Umbilical cord (tissue), 1 donor: ENCODE measurements at regions not wholly inside any gene's neighbourhood (a gene's known extent, or its start where the extent isn't known, plus 50 kb on each side); places are given as distances from the start of the nearest gene placed in this dataset.
"Not testable (repeated sequence)": the region's sequence is repeated elsewhere in the genome, so short reads cannot be mapped to it uniquely, and the experiment has no call there.

Experiments
- DNase-seq: peaks from one replicate; pipeline ENCODE4 v3.0.0-alpha.2; 2015; ENCODE audit warnings: low spot score

GRCh38 chr9:7739595-7739994, 60.0 kb downstream of the DMAC1 start:
- DNase-seq, result no peak

DNA sequence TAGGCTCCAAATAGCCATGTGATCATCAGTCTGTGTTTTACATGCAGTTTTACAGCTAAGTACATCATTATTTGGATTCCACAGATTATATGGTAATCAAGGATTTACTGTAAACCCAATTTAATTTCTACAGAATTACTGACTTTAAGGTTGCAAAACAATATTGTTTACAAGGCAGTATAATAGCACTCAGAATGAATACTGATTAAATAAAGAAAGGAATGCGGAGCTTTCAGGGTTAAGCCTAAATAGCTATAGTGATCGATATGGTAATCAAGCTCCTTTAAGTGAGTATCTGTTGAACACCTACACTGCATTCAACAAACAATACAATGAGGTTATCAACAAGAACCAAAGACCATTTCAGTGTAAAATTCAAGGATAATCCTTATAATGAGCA, 64.3 kb downstream of the DMAC1 start:
- DNase-seq, result no peak

DNA sequence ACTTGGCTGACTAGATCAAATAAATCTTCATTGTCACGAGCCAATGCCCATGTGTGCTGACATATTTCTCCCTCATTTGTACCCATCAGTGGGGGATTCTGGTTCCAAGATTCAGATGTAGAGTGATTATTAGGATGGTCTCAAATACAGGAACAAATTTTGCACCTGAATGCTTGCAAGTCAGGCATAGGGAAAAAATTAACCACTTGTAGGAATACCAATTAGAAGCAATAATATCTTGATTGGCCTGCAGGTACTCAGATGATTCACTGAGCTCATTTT, 69.5 kb downstream of the DMAC1 start:
- DNase-seq, result no peak

DNA sequence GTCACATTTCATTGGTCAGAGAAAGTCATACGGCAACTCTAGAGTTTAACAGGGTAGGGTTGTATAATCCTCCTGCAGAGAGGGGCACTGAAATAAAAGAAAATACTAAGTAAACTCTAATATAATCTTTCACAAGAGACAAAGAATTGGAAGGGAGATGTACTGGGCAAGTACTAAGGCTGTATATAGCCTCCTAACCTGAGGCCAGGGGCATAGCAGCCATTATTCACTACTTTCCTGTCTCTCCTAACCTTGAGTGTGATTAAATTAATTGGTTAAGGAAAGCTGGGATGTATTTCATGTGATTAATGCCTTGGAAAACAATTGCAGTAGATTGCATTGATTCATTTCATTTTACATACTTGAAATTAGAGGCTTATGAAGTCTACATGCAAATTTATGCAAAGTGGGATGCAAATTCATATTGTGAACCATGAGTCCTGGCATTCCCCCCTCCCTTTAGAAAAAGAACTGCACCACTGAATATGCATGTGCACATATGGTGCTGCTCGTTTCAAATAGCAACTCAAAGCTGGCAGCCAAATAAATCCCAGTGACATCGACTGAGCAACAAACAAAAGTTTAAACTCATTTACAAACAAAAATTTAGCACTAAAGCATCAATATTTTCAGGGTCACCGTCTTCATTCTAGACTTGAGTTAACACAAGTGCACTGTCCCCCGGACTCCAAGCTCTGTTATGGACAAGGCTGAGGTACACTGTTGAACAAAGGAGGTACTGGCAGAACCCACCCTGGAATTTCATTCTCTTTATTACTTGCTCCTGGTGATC, 70.0 kb downstream of the DMAC1 start:
- DNase-seq, result no peak

- DNase-seq, result no peak
Measured at GRCh38 chr9:7721291-7721690, 78.3 kb downstream of the DMAC1 start.

- not testable (repeated sequence) for DNase-seq
Measured at GRCh38 chr9:7713088-7713487, 86.5 kb downstream of the DMAC1 start.

DNA sequence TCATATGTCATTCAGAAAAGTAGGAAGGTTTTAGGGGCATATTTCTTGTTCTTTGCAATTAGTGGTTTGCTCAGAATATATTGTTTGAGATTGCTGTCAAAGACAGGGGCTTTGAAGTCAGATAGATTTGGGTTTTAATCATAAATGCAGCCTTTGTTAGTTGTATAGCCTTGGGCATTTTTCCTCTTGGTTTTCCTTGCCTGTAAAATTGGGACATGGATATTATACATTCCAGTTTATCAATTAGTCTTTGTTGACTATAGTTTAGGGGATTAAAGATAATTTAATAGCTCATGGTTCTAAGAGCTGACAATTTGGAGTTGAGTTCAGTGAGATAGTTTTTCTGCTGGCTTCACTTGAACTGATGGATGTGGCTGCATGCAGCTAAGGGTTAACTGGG, 88.9 kb downstream of the DMAC1 start:
- DNase-seq, result no peak

DNA sequence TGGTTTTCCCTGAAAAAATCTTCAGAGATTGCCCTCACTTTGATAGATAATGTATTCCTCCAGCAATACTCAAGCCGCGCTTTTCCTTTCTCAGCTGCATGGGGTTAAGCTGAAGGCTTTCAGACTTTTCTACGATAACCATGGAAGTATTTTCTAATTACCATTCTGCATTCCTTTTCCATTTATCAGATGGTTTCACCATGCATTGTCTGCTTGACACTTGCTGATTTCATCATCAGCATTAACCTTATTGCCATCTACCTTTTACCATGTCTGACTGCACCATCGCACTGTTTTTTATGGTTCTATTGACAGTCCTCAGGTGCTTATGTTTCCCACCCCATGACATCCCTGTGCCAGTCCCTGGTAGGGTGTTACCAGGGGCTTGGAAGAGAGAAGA, 91.6 kb downstream of the DMAC1 start:
- DNase-seq, result no peak

GRCh38 chr9:7704543-7704942, 95.0 kb downstream of the DMAC1 start:
- no peak for DNase-seq

DNA sequence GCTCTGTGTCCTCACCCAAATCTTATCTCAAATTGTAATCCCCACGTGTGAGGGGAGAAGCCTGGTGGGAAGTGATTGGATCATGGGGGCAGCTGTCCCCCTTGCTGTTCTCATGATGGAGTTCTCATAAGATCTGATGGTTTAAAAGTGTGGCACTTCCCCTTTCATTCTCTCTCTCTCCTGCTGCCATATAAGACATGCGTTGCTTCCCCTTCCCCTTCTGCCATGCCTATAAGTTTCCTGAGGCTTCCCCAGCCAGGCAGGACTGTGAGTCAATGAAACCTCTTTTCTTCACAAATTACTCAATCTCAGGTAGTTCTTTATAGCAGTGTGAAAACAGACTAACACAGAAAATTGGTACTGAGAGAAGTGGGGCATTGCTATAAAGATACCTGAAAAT, 107.7 kb downstream of the DMAC1 start:
- DNase-seq, result no peak

DNA sequence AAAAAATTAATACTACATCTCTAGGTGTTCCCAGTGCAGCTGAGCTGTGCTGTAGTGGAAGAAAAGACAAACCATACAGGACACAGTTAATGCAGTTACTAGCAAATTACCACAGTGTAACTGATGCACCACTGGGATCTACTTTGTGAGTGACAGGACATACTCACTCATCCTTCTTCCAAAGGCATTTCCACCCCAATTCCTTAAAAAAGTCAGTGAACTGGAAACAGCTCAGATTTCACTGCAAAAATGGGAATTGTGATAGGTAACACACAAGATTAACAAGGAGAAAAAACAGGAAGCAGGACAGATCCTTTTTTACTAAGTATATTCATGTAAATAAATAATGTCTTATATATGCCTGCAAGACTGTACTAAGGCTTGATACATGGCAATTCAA, 109.6 kb downstream of the DMAC1 start:
- no peak for DNase-seq

DNA sequence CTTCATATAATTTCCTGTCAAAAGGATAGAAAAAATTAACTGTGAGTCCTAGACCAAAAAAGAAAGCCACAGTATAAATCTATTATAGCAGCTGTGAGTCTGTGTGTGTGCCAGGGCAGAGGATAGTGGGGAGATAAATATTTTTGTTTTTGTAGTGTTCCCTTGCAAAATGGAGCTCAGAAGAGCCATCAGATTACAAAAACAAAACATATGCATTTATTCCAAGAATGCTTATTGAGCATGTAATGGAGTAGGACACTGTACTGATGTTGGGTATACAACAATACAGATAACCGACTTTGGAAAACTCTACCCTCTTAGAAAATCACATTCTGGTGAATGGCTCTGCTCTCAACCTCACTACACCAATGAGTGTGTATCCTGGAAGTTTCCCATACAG, 111.0 kb downstream of the DMAC1 start:
- peak; percentile 28 for DNase-seq

GRCh38 chr9:7676609-7677156, 122.9 kb downstream of the DMAC1 start:
- DNase-seq, result no peak

DNA sequence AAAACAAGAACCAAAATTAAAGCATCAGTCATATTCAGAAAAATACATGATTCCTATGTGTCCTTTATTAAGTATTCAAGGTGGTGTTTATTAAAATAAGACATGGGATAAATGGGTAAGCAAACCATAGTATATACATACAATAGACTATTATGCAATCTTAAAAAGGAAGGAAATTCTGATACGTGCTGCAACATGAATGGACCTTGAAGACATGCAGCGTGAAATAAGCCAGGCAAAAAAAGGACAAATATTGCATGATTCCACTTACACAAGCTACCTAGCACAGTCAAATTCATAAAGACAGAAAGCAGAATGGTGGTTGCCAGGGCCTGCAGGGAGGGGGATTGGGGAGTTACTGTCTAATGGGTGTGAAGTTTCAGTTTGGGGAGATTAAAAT, 127.7 kb downstream of the DMAC1 start:
- DNase-seq, result no peak

DNA sequence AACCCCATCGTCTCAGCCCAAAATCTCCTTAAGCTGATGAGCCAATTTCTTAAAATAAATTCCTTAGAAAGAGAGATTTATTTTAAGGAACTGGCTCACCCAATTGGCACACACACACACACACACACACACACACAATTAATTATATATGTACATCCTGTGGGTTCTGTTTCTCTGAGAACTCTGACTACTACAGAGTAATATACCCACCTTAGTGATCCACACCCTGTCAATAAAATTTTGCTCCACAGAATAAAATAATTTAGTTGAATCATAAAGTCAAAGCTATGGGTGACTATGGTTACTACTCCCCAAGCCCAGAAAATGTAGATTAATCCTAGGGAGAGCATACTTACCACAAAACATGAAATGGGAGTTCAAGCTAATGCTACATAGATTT, 131.0 kb downstream of the DMAC1 start:
- DNase-seq, result no peak

- no peak for DNase-seq
Measured at GRCh38 chr9:7665874-7666273, 133.7 kb downstream of the DMAC1 start.

DNA sequence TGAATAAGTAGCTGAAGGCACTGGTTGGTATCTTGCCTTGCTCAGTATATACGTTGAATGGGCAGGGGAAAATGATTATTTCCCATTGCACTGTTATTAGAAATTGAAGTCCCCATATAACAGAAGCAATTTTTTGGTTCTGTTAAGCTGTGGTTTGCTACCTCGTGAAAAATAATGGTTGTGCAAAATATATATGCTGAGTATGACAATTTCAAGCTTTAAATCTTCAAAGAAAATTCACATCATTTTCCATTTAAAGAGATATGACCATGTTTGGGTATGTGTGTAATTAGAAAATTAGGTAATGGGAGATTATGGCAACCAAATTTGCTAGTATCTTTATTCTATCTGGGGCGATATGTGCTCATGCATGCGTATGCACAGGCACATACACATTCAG, 139.8 kb downstream of the DMAC1 start:
- no peak for DNase-seq

DNA sequence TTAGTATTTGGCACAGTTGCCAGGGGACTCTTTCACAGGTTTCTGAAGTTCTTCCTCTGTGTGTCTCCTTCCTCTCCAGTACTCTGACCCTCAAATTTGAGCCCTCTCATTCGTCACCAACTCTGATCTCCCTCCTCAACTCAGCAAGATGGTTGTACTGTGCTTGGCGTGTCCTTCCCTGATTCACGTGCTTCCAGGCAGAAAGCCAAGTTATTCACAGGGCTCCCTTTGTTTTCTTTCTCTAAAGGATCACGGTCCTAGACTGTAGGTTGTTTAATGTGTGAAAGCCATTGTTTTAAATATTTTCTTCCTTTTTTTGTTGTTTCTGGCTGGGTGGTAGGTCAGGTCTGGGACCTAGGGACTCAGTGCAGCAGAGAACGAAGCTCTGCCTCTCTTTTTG, 142.9 kb downstream of the DMAC1 start:
- no peak for DNase-seq

DNA sequence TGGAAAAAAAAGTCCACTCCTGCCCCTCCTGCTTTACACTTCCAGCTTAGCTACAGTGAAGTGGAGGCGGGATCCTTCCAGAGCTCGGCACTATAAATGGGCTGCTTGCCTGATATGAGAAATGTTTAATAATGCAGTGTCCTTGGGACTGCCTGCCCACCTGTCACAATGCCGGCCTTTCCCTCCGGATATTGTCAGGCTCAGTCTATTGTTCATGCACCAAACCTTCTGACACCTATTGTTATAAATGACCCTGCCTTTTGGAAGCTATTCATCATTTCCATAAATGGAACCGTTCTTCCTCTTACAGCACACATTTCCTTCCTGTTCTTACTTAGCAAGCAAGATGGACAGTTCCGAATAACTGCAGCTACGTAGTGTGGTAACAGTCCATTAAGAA, 146.3 kb downstream of the DMAC1 start:
- DNase-seq, result no peak

DNA sequence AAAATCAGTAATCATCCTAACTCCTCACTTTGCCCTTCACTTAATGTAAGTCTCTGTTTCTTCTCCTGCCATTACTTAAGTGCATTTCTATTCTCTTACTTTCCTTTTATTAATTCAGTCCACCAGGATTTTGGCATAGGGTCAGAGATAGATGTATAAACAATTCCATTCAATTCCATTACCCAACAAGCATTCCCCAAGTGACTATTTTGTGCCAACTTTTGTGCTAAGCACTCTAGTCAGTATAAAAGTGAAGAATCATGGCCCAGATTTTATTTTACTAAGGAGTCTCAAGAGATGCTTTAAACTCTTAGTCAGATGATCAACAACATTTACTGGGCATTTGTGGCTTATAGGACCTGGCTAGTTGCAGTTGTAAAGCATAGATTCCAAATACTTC, 159.3 kb downstream of the DMAC1 start:
- DNase-seq, result no peak

GRCh38 chr9:7639471-7639870, 160.1 kb downstream of the DMAC1 start:
- DNase-seq, result no peak

DNA sequence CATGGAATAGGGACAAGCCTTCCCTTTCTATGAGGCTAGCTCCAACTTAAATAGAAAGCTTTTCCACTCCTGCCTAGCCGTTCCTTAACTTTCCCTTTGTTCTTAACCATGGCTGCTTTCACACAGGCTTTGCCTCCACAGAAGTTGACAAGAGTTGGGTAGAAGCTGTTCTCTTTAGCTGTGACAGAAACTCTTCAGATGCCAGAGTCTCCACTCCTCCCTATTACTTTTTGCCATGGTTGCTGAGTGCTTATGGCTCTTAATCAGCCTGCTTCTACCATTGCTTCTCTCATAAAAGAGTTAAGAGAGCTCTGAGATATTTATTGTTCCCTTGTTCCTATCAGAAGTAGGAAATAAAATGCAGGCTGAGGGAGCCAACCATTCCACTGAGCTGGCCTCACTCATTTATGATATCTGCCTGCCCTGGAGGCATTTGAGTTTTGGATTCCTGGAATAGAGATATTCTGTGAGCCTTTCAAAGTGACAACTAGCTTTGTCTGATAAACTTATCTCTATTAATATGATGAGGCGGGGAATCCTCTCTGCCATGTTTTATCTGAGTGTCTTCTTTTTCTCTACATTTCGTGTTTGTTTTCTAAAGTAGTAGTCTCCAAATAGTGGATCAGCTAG, 162.6 kb downstream of the DMAC1 start:
- peak; percentile 70 for DNase-seq

DNA sequence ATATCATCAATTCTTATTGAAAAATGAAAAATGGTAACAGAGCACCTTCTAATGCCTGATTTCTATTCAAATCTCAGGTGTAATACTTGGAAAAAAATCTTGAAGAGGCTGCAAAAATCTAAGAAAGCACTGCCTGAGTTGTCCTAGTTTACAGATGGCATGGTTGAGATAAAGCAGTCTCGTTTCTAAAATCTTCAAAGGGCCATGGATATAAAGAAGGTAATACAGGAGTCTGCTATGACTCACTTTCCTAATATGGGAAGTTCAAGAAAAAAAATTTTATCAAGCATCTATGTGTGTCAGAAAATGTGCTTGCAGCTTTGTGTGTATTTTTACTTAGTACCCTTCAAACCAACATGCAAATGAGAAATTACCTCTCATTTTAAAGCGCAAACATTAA, 163.3 kb downstream of the DMAC1 start:
- DNase-seq, result peak; percentile 65
